ENCODE measurements at regions not wholly inside any gene's neighbourhood (a gene's known extent, or its start where the extent isn't known, plus 50 kb on each side); places are given as distances from the start of the nearest gene placed in this dataset.
"Not testable (repeated sequence)": the region's sequence is repeated elsewhere in the genome, so short reads cannot be mapped to it uniquely, and the experiment has no call there.

- no peak for DNase-seq
These were observed 120.2 kb downstream of the MRPL39 start for GRCh38 chr21:25487046-25487594.

DNA sequence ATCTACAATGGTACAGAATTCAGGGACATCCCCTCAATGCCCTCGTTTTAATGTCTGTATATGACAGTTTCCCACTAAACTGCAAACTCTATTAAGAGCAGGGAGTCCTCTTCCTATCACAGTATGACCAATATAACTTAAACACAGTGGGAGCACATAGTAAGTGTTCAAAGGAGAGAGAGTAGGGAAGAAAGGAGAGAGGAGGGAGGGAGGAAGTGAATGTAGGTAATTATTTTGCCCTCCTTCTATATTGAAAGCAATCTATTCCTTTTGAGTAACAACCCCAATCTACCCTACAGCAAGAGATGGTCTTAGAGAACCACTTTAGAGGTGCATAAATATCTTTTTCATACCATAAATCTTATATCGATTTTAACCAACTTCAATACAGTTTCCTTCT is 121.4 kb downstream of the MRPL39 start:
- DNase-seq = no peak

DNA sequence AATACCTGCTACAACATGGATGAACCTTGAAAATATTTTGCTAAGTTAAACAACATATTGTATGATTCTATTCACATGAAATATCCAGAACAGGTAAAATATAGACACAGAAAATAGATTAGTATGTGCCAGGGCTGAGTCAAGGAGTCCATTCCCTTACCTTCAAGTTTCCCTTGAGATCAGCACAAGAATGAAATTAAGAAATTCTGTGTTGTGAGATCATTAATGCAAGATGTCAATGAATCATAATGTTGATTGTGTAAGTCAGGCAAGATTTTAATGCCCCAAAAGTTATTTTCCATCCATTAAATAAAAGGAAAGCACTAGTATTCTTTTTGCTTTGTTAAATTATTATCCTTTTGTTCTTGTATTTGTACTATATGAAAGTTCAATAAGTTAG is 139.4 kb downstream of the MRPL39 start:
- no peak for DNase-seq

DNA sequence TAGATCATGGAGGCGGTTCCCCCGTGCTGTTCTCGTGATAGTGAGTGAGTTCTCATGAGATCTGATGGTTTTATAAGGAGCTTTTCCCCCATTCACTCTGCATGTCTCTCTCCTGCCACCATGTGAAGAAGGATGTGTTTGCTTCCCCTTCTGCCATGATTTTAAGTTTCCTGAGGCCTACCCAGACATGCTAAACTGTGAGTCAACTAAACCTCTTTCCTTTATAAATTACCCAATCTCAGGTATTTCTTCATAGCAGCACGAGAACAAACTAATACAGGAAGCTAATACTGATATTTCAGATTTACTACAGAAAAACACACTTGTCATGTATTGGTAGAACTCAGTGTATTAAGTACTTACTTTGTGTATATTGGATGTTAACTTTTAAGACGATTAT is 140.2 kb downstream of the MRPL39 start:
- not testable (repeated sequence) for DNase-seq

DNA sequence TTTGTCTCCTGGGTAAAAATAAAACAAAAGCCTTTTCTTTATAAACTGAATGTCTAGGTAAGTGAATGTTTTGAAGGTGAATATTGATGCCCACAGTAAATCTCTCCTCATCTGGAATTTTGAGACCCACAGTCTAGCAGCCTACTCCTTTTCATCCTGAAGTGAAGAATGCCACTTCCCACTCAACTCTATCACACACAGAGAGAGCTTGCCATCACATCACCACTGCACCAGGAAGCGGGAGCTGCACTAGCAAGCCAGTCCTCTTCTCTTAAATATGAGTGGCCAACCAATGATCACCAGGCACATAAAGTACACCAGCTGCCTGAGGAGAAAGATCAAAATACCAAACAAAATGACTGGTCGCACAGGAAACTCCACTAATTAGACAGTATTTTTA is 140.8 kb downstream of the MRPL39 start:
- DNase-seq = no peak

DNA sequence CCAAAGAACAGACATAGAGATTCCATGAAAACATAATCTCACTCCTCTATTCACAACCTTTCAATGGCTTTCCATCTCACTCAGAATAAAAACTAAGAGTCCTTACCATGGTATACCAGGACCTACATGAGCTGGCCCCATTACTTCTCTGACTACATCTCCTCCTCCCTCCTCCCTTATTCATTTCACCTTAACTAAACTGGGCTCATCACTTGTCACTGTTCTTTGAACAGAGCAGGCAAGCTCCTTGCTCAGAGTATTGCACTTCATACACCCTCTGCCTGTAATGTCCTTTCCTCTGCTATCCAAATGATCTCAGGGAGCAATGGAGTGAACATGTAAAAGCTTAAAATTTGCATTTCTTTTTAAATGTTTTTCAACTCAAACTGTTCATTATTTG is 142.0 kb downstream of the MRPL39 start:
- no peak for DNase-seq

- DNase-seq = no peak
These were observed 143.0 kb downstream of the MRPL39 start for GRCh38 chr21:25464275-25464674.

DNA sequence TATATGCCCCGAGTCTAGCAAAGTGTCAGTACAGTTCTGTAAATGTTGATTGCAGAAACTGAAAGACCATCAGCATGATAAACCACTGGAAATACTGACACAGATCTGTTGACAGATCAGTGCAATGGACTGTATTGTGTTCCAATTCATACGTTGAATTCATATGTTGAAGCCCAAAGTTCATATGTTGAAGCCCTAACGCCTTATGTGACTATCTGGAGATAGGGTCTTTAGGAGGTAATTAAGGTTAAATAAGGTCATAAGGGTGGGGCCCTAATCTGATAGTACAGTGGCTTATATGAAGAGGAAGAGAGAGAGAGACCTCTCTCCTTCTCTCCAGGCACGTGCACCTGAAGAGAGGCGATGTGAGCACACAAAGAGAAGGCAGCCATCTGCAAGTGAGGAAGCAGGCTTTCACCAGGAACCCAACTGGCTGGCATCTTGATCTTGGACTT is 144.7 kb downstream of the MRPL39 start:
- DNase-seq = no peak

GRCh38 chr21:25461725-25462124 is 145.6 kb downstream of the MRPL39 start:
- DNase-seq = no peak

DNA sequence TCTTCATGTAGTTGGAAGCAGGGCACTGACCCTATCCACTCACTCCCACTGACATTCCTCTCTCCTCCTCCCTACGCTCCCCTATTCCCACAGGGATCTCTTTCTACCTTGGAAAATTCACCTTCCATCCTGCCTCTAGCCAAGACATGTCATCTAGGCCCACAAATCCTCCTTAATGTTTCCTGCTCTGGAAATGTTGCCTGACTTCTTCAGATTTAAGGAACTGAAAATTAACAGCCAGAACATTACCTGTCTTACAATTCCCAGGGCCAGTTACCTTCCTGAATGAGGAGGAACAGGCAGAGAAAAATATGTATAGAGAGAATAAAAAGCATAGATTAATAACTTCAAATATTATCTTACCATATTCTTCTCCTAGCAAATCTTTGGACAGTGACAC is 147.3 kb downstream of the MRPL39 start:
- no peak for DNase-seq

DNA sequence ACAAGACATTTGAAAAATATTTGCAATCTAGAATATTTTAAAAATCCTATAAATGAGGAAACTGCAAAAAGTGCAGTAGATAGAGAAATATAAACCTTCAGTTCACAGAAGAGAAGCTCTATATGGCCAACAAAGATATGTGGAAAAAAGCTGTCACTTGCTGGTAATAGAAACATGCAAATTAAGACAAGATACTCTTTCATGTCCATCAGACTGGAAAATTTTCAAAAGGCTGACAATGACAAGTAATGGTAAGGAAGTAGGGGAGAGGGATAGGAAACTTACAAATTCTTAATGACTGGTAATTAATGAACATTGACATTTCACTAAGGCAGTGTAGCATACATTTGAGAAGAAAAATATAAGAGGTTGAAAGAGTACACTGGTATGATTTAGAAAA is 147.9 kb downstream of the MRPL39 start:
- no peak for DNase-seq

GRCh38 chr21:25458484-25458883 is 148.8 kb downstream of the MRPL39 start:
- no peak for DNase-seq

DNA sequence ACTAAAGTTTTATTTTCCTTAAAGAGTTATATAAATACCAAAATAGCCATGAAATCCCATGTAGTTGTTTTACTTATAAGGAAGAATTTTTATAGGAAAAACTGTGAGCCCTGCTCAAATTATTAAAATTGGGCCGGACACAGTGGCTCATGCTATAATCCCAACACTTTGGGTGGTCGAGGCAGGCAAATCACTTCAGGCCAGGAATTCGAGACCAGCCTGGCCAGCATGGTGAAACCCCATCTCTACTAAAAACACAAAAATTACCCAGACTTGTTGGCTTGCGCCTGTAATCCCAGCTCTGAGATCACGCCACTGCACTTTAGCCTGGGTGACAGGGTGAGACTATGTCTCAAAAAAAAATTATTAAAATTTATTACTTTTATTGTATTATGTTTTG is 149.3 kb downstream of the MRPL39 start:
- no peak for DNase-seq

DNA sequence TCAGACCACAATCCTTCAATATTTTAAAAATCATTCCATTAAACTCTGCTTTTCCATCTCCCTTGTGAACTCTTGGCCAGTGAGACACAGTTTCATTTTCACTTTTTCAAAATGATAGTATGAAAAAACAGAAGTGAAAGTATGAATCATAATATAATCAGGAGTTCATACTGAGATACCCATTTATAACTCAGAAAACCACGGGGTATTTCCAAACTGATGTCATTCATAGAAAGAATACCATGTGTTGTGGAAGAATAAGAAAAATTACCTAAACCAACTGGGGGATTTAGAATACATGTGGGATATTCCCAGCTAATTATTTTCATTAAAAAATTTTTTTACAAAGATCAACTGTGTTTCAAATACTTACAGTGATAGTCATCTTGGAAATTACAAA is 149.9 kb downstream of the MRPL39 start:
- DNase-seq = no peak

DNA sequence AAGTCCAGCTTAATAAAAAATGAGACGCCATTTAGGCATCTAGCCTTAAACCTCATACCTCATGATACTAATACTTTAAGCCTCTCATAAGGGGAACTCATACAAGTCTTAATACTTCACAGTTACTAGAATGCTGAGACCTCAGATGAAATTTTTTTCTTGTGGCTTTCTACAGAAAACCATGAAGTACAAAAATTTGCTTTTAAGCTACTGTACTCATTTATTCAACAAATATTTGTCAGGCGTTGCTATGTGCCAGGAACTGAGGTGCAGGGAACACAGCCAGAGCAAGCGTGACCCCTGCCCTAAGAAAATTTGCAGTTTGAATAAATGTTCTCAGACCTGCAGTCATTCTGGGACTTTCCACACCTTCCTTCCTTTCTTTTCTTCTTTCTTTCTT is 150.6 kb downstream of the MRPL39 start:
- DNase-seq = no peak

- no peak for DNase-seq
These were observed 153.8 kb downstream of the MRPL39 start for GRCh38 chr21:25453524-25453923.

DNA sequence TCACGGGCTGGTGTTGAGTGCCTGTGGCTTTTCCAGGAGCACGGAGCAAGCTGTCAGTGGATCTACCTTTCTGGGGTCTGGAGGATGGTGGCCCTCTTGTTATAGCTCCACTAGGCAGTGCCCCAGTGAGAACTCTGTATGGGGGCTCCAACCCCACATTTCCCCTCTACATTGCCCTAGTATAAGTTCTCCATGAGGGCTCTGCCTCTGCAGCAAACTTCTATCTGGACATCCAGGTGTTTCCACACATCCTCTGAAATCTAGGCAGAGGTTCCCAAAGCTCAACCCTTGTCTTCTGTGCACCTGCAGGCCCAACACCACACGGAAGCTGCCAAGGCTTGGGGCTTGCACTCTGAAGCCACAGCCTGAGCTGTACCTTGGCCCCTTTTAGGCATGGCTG is 157.3 kb downstream of the MRPL39 start:
- no peak for DNase-seq

DNA sequence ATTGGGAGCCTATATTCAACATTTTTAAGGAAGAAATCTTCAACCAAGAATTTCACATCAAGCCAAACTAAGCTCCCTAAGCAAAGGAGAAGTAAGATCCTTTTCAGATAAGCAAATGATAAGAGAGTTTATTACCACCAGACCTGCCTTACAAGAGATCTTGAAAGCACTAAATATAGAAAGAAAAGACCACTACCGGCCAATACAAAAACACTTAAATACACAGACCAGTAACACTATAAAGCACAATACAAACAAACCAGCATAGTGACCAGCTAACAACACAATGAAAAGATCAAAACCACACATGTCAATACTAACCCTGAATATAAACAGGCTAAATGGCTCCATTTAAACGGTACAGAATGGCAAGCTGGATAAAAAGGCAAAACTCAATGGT is 165.4 kb downstream of the MRPL39 start:
- DNase-seq = peak; percentile 68

DNA sequence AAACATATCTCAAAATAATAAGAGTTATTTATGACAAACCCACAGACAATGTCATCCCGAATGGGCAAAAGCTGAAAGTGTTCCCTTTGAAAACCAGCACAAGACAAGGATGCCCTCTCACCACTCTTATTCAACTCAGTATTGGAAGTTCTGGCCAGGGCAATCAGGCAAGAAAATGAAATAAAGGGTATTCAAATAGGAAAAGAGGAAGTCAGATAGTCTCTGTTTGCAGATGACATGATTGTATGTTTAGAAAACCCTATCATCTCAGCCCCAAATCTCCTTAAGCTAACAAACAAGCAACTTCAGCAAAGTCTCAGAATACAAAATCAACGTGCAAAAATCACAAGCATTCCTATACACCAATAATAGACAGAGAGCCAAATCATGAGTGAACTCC is 169.8 kb downstream of the MRPL39 start:
- not testable (repeated sequence) for DNase-seq

DNA sequence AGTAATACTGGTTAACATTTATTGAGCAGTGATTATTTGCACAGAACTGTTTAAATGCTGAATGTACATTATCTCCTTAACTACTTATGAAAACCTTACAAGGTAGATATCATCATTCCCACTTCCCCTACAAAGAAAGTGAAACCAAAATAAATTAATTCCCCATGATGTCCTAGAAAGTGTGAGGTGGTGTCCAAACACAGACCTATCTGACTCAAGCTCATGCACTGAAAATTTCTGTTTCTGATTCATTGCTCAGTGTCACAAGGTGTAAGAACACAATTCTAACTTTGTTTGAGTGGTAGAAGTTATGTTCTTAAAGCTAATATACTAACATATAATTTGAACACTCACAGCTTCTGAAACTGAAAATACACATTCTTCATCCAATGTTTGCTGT is 178.7 kb downstream of the MRPL39 start:
- DNase-seq = no peak

- no peak for DNase-seq
These were observed 179.5 kb downstream of the MRPL39 start for GRCh38 chr21:25427828-25428227.

GRCh38 chr21:25426580-25426979 is 180.7 kb downstream of the MRPL39 start:
- DNase-seq = no peak

DNA sequence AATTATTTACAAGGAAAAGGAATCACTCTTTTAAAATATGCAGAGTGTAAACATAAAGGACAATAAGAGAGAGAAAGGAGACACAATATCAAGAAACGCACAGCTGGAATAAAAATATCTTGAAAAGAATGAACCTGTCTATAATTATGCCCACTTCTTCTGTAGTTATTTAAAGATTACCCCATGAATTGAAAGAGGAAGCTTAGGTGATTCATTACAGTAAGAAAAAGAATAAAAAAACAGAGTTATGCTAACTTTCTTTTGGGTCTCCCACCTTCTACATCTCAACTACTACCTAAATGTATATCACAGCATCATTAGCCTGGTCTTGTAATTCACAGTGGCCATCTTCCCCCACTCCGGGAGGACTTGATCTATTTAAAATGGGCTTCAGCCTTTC is 182.1 kb downstream of the MRPL39 start:
- DNase-seq = no peak

DNA sequence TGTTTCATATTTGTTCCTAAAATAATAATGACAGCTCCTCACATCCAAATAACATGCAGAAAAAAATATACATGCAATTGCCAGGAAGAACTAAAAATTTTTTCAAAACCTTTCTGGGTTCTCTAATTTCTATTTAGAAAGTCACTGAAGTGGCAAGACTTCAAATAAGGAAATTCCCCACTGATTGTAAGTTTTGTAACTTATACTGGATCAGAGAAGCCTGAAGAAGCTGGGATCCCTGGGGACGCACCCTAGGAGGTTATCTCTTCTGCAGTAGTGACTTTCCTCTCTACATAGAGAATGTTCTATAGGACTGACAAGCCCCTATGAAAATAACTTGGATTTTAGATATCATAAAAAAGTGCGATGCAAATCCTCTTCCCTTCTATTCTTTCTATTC is 182.6 kb downstream of the MRPL39 start:
- no peak for DNase-seq

DNA sequence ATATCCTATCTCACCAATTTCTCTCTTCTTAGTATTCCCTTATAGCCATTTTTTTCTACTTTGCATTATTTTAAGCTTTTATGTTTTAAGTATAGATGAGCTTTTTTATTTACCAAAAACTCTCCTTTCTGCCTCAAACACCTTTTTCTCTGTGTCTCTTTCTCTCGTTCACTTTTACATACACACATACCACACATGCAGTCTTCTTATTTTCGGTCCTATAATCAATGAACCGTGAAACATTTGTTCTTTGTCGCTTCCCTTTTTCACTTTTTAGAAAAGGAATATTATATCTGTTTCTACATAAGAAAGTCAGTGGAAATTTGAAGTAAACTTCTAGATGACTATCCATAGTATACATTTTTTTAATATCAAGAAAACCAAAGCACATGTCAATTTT is 183.2 kb downstream of the MRPL39 start:
- no peak for DNase-seq

All from NCI-H2029 treated with DMSO at 0.1 percent for 48 hours (cell line).